Caco-2 (cell line): ENCODE measurements at regions not wholly inside any gene's neighbourhood (a gene's known extent, or its start where the extent isn't known, plus 50 kb on each side); places are given as distances from the start of the nearest gene placed in this dataset.

Experiments used
- BruUV-seq: library from RNA; stranded (reverse); fragments of 400-500 nt; replicated peaks from 2 replicates; lab custom pipeline; 2021; lab: Mats Ljungman, UMichigan
- CTCF ChIA-PET: fragments of 300-600 bp; sonication (Branson Sonifier 250); formaldehyde crosslinking; loops from one replicate; lab custom pipeline; 2022; ENCODE audit warnings: antibody characterized with exemption; lab: Charles Lee
- POLR2A ChIA-PET: fragments of 300-600 bp; sonication (Branson Sonifier 250); formaldehyde crosslinking; loops from one replicate; lab custom pipeline; 2022; ENCODE audit warnings: antibody characterized with exemption; lab: Charles Lee
- DNase-seq, 2 experiments: peaks; one replicate each; pipeline versions ENCODE4 v3.0.0 to v3.0.0-alpha.2; 2020 to 2022
- H3K27me3 ChIP-seq: replicated peaks from 2 replicates; pipeline ENCODE4 v1.6.0; 2011; ENCODE audit warnings: low read length; ENCODE audit not compliant: control insufficient read depth, insufficient read depth
- H3K36me3 ChIP-seq: 2 replicates; pipeline ENCODE4 v1.5.1; 2011; ENCODE audit warnings: low read length; ENCODE audit not compliant: control insufficient read depth, insufficient read depth
- H3K4me1 ChIP-seq: fragments of 250-450 bp; sonication (Bioruptor Pico); 2 replicates; pipeline ENCODE4 v1.5.1; 2020; ENCODE audit warnings: mild to moderate bottlenecking
- H3K4me3 ChIP-seq: 2 replicates; pipeline ENCODE4 v1.5.1; 2011; ENCODE audit warnings: low read depth, mild to moderate bottlenecking, control low read depth, low read length
- H3K9me3 ChIP-seq: fragments of 250-450 bp; sonication (Bioruptor Pico); 2 replicates; pipeline ENCODE4 v1.5.1; 2020; ENCODE audit warnings: mild to moderate bottlenecking, moderate library complexity
- H3K27ac Mint-ChIP-seq: one replicate; pipeline ENCODE4 v1.8.0; 2022; ENCODE audit warnings: mixed read lengths; ENCODE audit not compliant: unreplicated experiment
- H3K27me3 Mint-ChIP-seq: one replicate; pipeline ENCODE4 v1.8.0; 2022; ENCODE audit warnings: mixed read lengths; ENCODE audit not compliant: insufficient read depth, unreplicated experiment
- H3K36me3 Mint-ChIP-seq: one replicate; pipeline ENCODE4 v1.8.0; 2022; ENCODE audit warnings: mild to moderate bottlenecking, mixed read lengths; ENCODE audit not compliant: insufficient read depth, unreplicated experiment
- H3K4me1 Mint-ChIP-seq: one replicate; pipeline ENCODE4 v1.8.0; 2022; ENCODE audit warnings: low read depth, mixed read lengths; ENCODE audit not compliant: unreplicated experiment
- H3K4me3 Mint-ChIP-seq: one replicate; pipeline ENCODE4 v1.8.0; 2022; ENCODE audit warnings: mild to moderate bottlenecking, moderate library complexity, mixed read lengths; ENCODE audit not compliant: unreplicated experiment
- H3K9me3 Mint-ChIP-seq: one replicate; pipeline ENCODE4 v1.8.0; 2022; ENCODE audit warnings: mixed read lengths; ENCODE audit not compliant: unreplicated experiment
- CTCF ChIP-seq, 2 experiments: fragments of 200-600 bp in 1 of 2; IDR thresholded peaks; 1 replicate in 1 of 2; 2 replicates in 1 of 2; pipeline versions ENCODE4 v1.5.1 to v1.8.0; 2011 to 2022; ENCODE audit warnings: antibody characterized with exemption in 1 of 2, control low read depth in 1 of 2, inconsistent platforms in 1 of 2, low read depth in 1 of 2, low read length in 1 of 2, mild to moderate bottlenecking in 1 of 2, moderate library complexity in 1 of 2; ENCODE audit not compliant: insufficient read depth in 1 of 2, severe bottlenecking in 1 of 2, unreplicated experiment in 1 of 2
- intact Hi-C: fragments of 100-400 bp; cut with micrococcal nuclease; formaldehyde crosslinking; loops from one replicate; pipeline ENCODE4 v1.10.0; 2022; ENCODE audit not compliant: unreplicated experiment

GRCh38 chr14:22158560-22158959 is 430.5 kb downstream of the DAD1 start:
- intact Hi-C loops: no loop called here
- no TSS peak for BruUV-seq
- Mint-ChIP-seq H3K9me3 (peaks cover 2% of the 10 kb centered on the region), H3K36me3 (no peaks in the 10 kb centered on the region), H3K27me3 (no peaks in the 10 kb centered on the region), H3K4me1 (no peaks in the 10 kb centered on the region), H3K4me3 (no peak overlapping the region), H3K27ac (no peak overlapping the region)
- Histone ChIP-seq H3K4me3 (no peak overlapping the region), H3K27me3 (no peaks in the 10 kb centered on the region), H3K4me1 (no peaks in the 10 kb centered on the region), H3K9me3 (no peaks in the 10 kb centered on the region), H3K36me3 (no peaks in the 10 kb centered on the region)
- CTCF ChIA-PET: no interaction called here
- no peak for DNase-seq
- TF ChIP-seq CTCF (IDR thresholded peaks at IDR 0.05; ENCODE audit: insufficient read depth in 1 of 2, low read depth in 1 of 2, low read length in 1 of 2, severe bottlenecking in 1 of 2, unreplicated experiment in 1 of 2): no peak
- POLR2A ChIA-PET: no interaction called here

GRCh38 chr14:22155571-22155970 is 433.5 kb downstream of the DAD1 start:
- Histone ChIP-seq H3K9me3 (peaks cover 7% of the 10 kb centered on the region), H3K4me3 (no peak overlapping the region), H3K36me3 (no peaks in the 10 kb centered on the region), H3K4me1 (peaks cover 8% of the 10 kb centered on the region), H3K27me3 (no peaks in the 10 kb centered on the region)
- TF ChIP-seq CTCF (IDR thresholded peaks at IDR 0.05; ENCODE audit: insufficient read depth in 1 of 2, low read depth in 1 of 2, low read length in 1 of 2, severe bottlenecking in 1 of 2, unreplicated experiment in 1 of 2): no peak
- H3K27me3 Mint-ChIP-seq: no peaks in the 10 kb centered on the region
- intact Hi-C loops: no loop called here
- ChIA-PET CTCF (no interaction called here), POLR2A (no interaction called here)
- H3K36me3 Mint-ChIP-seq: no peaks in the 10 kb centered on the region
- H3K4me1 Mint-ChIP-seq: peaks cover 6% of the 10 kb centered on the region
- no peak overlapping the region for H3K4me3 Mint-ChIP-seq
- H3K27ac Mint-ChIP-seq: no peak overlapping the region
- no peak for DNase-seq
- no TSS peak for BruUV-seq
- peaks cover 13% of the 10 kb centered on the region for H3K9me3 Mint-ChIP-seq

GRCh38 chr14:22152903-22153302 is 436.1 kb downstream of the DAD1 start:
- Histone ChIP-seq H3K4me3 (no peak overlapping the region), H3K4me1 (peaks cover 8% of the 10 kb centered on the region), H3K9me3 (peaks cover 10% of the 10 kb centered on the region), H3K27me3 (no peaks in the 10 kb centered on the region), H3K36me3 (no peaks in the 10 kb centered on the region)
- DNase-seq: peak in 1 of 2 experiments; percentile 42
- intact Hi-C loops: no loop called here
- Mint-ChIP-seq H3K27ac (no peak overlapping the region), H3K4me3 (no peak overlapping the region), H3K4me1 (peaks cover 6% of the 10 kb centered on the region), H3K36me3 (peaks cover 4% of the 10 kb centered on the region), H3K9me3 (peaks cover 13% of the 10 kb centered on the region), H3K27me3 (peaks cover 3% of the 10 kb centered on the region)
- CTCF ChIA-PET: no interaction called here
- BruUV-seq: no TSS peak
- TF ChIP-seq CTCF (IDR thresholded peaks at IDR 0.05; ENCODE audit: insufficient read depth in 1 of 2, low read depth in 1 of 2, low read length in 1 of 2, severe bottlenecking in 1 of 2, unreplicated experiment in 1 of 2): no peak
- POLR2A ChIA-PET: no interaction called here
